ENCODE measurements at regions not wholly inside any gene's neighbourhood (a gene's known extent, or its start where the extent isn't known, plus 50 kb on each side); places are given as distances from the start of the nearest gene placed in this dataset.

GRCh38 chr14:94897082-94897481 is 127.2 kb upstream of the GSC start:
- POLR2A ChIA-PET, result no interaction called here
- DNase-seq, result no peak
- Mint-ChIP-seq H3K36me3 (ENCODE audit: low read depth) (no peaks in the 10 kb centered on the region), H3K4me1 (no peaks in the 10 kb centered on the region), H3K9me3 (no peaks in the 10 kb centered on the region), H3K27me3 (no peaks in the 10 kb centered on the region), H3K4me3 (no peak overlapping the region), H3K27ac (no peak overlapping the region)
- CTCF ChIA-PET, result interaction anchor here (0.6 kb wide), 1 partner anchor 115 kb away, joined by 4 read pairs; no protein-coding TSS in a partner anchor

GRCh38 chr14:94893411-94894160 is 123.7 kb upstream of the GSC start:
- no peak for DNase-seq
- Mint-ChIP-seq H3K27me3 (no peaks in the 10 kb centered on the region), H3K4me3 (no peak overlapping the region), H3K27ac (no peak overlapping the region), H3K4me1 (no peaks in the 10 kb centered on the region), H3K36me3 (ENCODE audit: low read depth) (no peaks in the 10 kb centered on the region), H3K9me3 (no peaks in the 10 kb centered on the region)
- CTCF ChIA-PET, result no interaction called here
- POLR2A ChIA-PET, result no interaction called here

GRCh38 chr14:94890785-94891184 is 120.9 kb upstream of the GSC start:
- H3K9me3 Mint-ChIP-seq, result no peaks in the 10 kb centered on the region
- CTCF ChIA-PET, result no interaction called here
- H3K36me3 Mint-ChIP-seq (ENCODE audit: low read depth), result no peaks in the 10 kb centered on the region
- H3K4me1 Mint-ChIP-seq, result no peaks in the 10 kb centered on the region
- POLR2A ChIA-PET, result no interaction called here
- no peak for DNase-seq
- H3K27me3 Mint-ChIP-seq, result no peaks in the 10 kb centered on the region
- no peak overlapping the region for H3K27ac Mint-ChIP-seq
- no peak overlapping the region for H3K4me3 Mint-ChIP-seq

DNA sequence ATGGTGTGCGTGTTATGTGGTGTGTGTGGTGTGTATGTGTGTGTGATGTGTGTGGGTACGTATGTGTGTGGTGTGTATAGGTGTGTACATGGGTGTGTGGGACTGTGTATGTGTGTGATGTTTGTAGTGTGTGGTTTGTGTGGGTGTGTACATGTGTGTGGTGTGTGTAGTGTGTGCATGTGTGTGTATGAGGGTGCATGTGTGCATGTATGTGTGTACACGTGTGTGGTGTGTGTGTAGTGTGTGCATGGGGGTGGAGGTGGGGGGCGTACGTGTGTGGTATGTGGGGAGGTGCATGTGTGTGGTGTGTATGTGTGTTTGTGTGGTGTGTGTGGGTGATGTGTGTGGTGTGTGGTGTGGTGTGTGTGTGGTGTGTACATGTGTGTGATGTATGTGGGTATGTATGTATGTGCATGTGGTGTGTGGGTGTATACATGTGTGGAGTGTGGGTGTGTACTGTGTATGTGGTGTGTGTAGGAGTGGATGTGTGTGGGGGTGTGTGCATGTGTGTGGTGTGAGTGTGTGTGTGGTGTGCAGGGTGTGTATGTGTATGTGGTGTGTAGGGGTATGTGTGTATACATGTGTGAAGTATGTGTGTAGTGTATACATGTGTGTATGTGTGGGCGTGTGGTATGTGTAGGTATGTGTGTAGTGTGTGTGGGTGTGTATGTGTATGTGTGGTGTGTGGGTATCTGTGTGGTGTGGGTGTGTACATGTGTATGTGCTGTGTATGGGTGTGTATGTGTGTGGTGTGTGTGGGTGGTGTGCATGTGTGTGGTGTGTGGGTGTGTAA is 119.8 kb upstream of the GSC start:
- H3K9me3 Mint-ChIP-seq, result no peaks in the 10 kb centered on the region
- no peaks in the 10 kb centered on the region for H3K27me3 Mint-ChIP-seq
- no peaks in the 10 kb centered on the region for H3K4me1 Mint-ChIP-seq
- H3K4me3 Mint-ChIP-seq, result no peak overlapping the region
- ChIA-PET POLR2A (no interaction called here), CTCF (no interaction called here)
- H3K27ac Mint-ChIP-seq, result no peak overlapping the region
- H3K36me3 Mint-ChIP-seq (ENCODE audit: low read depth), result no peaks in the 10 kb centered on the region
- DNase-seq, result no peak

DNA sequence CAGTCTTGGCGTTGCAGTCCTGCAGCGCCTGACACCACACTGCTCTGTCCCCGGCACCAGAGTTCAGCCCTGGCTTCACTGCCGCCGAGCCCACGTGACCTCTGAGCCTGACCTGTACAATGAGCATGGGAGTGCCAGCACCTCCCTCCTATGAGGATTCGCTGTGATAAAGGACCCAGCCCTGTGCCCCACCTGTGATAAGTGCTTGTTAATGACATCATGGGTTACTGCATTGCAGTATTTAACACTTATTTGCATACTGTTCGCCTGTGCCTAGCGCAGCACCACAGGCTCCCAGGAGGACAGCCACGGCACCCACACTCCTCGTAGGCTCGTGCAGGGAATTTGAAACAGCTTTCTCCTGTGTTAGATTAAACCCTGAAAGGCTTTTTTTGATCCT is 118.2 kb upstream of the GSC start:
- Mint-ChIP-seq H3K4me1 (no peaks in the 10 kb centered on the region), H3K4me3 (no peak overlapping the region), H3K9me3 (no peaks in the 10 kb centered on the region), H3K27me3 (no peaks in the 10 kb centered on the region), H3K27ac (no peak overlapping the region), H3K36me3 (ENCODE audit: low read depth) (no peaks in the 10 kb centered on the region)
- ChIA-PET CTCF (no interaction called here), POLR2A (no interaction called here)
- no peak for DNase-seq

DNA sequence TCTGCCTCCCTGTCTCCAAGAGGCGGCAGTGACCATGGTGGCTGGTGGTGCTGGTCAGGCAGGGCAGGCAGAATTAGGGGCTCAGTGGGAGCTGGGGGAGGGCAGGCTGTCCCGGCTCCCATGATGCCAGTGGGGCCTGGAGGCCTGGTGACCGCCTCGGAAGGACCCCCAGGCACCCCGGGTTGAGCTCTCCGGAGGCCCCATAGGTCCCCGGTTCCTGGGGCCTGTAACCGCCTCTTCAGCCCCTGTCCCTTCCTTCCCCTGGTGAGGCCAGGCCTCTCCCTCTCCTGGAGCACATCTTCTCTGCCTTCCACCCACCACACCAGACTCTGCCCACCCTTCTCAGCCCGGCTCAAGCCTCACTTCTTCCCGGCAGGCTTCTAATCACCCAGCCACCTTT is 117.7 kb upstream of the GSC start:
- no peak for DNase-seq
- Mint-ChIP-seq H3K9me3 (no peaks in the 10 kb centered on the region), H3K4me3 (no peak overlapping the region), H3K36me3 (ENCODE audit: low read depth) (no peaks in the 10 kb centered on the region), H3K27me3 (no peaks in the 10 kb centered on the region), H3K27ac (no peak overlapping the region), H3K4me1 (no peaks in the 10 kb centered on the region)
- POLR2A ChIA-PET, result no interaction called here
- CTCF ChIA-PET, result no interaction called here

DNA sequence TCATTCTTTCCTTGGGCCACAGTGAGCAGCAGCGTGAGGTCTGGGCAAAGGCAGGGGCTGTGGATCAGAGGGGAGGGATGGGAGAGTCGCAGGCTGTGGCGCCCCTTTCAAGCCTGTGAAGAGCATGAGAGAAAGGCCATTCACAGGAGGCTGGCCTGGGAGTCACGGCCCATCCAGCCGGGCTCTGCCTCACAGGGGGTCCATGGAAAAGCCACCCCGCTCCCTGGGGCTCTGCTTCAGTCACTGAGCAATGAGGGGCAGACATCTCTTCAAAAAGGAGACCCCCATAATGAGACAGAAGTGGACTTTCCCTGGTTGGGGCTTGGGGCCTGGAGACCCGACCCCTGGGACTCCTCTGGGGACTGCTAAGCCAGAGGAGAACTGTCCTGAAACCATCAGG is 117.0 kb upstream of the GSC start:
- POLR2A ChIA-PET, result no interaction called here
- no peak overlapping the region for H3K4me3 Mint-ChIP-seq
- no peak overlapping the region for H3K27ac Mint-ChIP-seq
- H3K9me3 Mint-ChIP-seq, result no peaks in the 10 kb centered on the region
- CTCF ChIA-PET, result no interaction called here
- H3K36me3 Mint-ChIP-seq (ENCODE audit: low read depth), result no peaks in the 10 kb centered on the region
- H3K27me3 Mint-ChIP-seq, result no peaks in the 10 kb centered on the region
- no peaks in the 10 kb centered on the region for H3K4me1 Mint-ChIP-seq
- DNase-seq, result no peak

DNA sequence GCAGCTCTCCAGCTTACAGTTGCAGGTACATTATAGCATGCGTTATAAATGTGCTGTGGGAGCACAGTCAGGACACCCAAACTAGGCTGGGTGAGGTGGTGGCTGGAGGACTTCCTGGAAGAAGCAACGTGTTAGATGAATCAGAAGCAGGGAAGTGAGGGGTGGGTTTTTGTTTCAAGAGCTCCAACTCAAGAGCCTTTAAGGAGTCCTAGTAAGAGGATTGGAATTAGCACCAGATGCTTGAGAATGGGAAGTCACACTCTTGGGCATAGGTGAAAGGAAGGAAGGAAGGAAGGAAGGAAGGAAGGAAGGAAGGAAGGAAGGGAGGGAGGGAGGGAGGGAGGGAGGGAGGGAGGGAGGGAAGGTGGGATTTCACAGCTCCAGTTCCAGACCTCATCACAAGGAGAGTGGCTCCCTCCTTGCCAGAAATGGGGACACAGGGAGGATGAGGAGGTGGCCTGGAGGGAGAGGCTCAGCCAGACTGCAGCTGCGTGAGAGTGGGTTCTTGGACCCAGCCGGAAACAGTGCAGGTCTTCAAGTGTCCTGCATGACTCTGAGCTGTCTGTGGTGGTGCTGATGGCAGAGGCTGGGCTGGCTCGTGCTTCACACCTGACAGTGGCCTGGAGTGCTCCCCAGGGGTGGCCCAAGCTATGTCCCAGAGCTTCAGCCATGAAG is 115.7 kb upstream of the GSC start:
- no peak overlapping the region for H3K4me3 Mint-ChIP-seq
- CTCF ChIA-PET, result no interaction called here
- H3K4me1 Mint-ChIP-seq, result no peaks in the 10 kb centered on the region
- no peak overlapping the region for H3K27ac Mint-ChIP-seq
- no peaks in the 10 kb centered on the region for H3K27me3 Mint-ChIP-seq
- no peak for DNase-seq
- H3K36me3 Mint-ChIP-seq (ENCODE audit: low read depth), result no peaks in the 10 kb centered on the region
- POLR2A ChIA-PET, result no interaction called here
- H3K9me3 Mint-ChIP-seq, result no peaks in the 10 kb centered on the region

GRCh38 chr14:94884616-94885230 is 114.8 kb upstream of the GSC start:
- no peaks in the 10 kb centered on the region for H3K4me1 Mint-ChIP-seq
- H3K27me3 Mint-ChIP-seq, result no peaks in the 10 kb centered on the region
- no peak overlapping the region for H3K4me3 Mint-ChIP-seq
- no peak for DNase-seq
- H3K9me3 Mint-ChIP-seq, result no peaks in the 10 kb centered on the region
- H3K36me3 Mint-ChIP-seq (ENCODE audit: low read depth), result no peaks in the 10 kb centered on the region
- no peak overlapping the region for H3K27ac Mint-ChIP-seq
- ChIA-PET CTCF (no interaction called here), POLR2A (no interaction called here)

DNA sequence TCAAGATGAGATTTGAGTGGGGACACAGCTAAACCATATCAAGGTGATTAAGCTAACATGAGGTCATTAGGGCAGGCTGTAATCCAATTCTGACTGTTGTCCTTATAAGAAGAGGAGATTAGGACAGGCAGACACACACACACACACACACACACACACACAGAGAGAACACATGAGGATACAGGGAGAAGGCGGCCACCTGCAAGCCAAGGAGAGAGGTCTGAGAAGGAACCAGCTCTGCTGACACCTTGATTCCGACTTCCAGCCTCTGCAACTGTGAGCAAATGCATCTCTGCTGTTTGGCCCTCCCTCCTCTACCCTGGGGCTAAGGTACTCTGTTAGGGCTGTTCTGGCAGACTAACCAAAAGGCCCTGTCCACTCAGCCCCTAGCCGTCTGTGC is 112.5 kb upstream of the GSC start:
- ChIA-PET CTCF (no interaction called here), POLR2A (interaction anchor here (0.6 kb wide), 1 partner anchor 115 kb away, joined by 3 read pairs; no protein-coding TSS in a partner anchor)
- Mint-ChIP-seq H3K9me3 (no peaks in the 10 kb centered on the region), H3K27me3 (no peaks in the 10 kb centered on the region), H3K4me1 (no peaks in the 10 kb centered on the region), H3K4me3 (no peak overlapping the region), H3K27ac (no peak overlapping the region), H3K36me3 (ENCODE audit: low read depth) (no peaks in the 10 kb centered on the region)
- no peak for DNase-seq

- Mint-ChIP-seq H3K4me3 (no peak overlapping the region), H3K27me3 (peaks cover 4% of the 10 kb centered on the region), H3K4me1 (no peaks in the 10 kb centered on the region), H3K27ac (no peak overlapping the region), H3K36me3 (ENCODE audit: low read depth) (no peaks in the 10 kb centered on the region), H3K9me3 (no peaks in the 10 kb centered on the region)
- no peak for DNase-seq
- ChIA-PET POLR2A (no interaction called here), CTCF (interaction anchor here (0.6 to 1.2 kb wide), 2 partner anchors 9 to 17 kb away, joined by 3 read pairs; no protein-coding TSS in a partner anchor)
These were observed 111.0 kb upstream of the GSC start for GRCh38 chr14:94880876-94881275.

GRCh38 chr14:94880106-94880505 is 110.2 kb upstream of the GSC start:
- POLR2A ChIA-PET, result no interaction called here
- CTCF ChIA-PET, result interaction anchor here (1.2 kb wide), 1 partner anchor 17 kb away, joined by 3 read pairs; no protein-coding TSS in a partner anchor
- peaks cover 4% of the 10 kb centered on the region for H3K27me3 Mint-ChIP-seq
- no peaks in the 10 kb centered on the region for H3K9me3 Mint-ChIP-seq
- H3K4me1 Mint-ChIP-seq, result no peaks in the 10 kb centered on the region
- H3K36me3 Mint-ChIP-seq (ENCODE audit: low read depth), result no peaks in the 10 kb centered on the region
- DNase-seq, result no peak
- H3K27ac Mint-ChIP-seq, result no peak overlapping the region
- H3K4me3 Mint-ChIP-seq, result no peak overlapping the region

DNA sequence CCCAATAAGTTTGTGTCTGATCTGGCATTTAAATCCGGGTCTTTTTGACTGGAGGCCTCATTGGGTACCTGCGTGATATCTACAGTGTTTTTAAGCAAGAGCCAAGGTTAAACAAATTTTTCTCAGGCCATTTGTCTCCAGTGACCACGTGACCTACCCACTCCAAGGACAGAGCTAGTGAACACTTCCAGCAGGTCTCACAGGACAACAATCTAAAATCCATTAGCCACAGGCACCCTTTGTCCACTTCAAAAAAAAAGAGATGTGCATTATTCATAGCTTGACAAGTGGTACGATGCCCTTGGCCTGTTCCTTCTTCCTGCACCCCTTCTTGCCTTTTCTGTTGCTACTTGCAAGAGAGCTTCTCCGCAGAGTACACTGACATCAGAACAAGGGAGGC is 109.6 kb upstream of the GSC start:
- DNase-seq, result no peak
- Mint-ChIP-seq H3K27ac (no peak overlapping the region), H3K36me3 (ENCODE audit: low read depth) (no peaks in the 10 kb centered on the region), H3K4me3 (no peak overlapping the region), H3K27me3 (peaks cover 4% of the 10 kb centered on the region), H3K4me1 (no peaks in the 10 kb centered on the region), H3K9me3 (no peaks in the 10 kb centered on the region)
- ChIA-PET POLR2A (no interaction called here), CTCF (no interaction called here)
